Astrocyte (in vitro differentiated cells and primary cell): ENCODE measurements at regions not wholly inside any gene's neighbourhood (a gene's known extent, or its start where the extent isn't known, plus 50 kb on each side); places are given as distances from the start of the nearest gene placed in this dataset.
"Not testable (repeated sequence)": the region's sequence is repeated elsewhere in the genome, so short reads cannot be mapped to it uniquely, and the experiment has no call there.

Experiments
- DNase-seq: peaks from one replicate; pipeline ENCODE4 v3.0.0-alpha.2; 2010; ENCODE audit warnings: low read depth
- FAIRE-seq: peaks from 2 replicates; lab custom pipeline; 2011; peaks lifted over from hg19 to GRCh38; lab: Jason Lieb, UNC
- H2AFZ ChIP-seq: 2 replicates; pipeline ENCODE4 v1.6.0; 2012; ENCODE audit warnings: low read depth, low read length, inconsistent platforms
- H3K27ac ChIP-seq: 2 replicates; pipeline ENCODE4 v1.5.1; 2011; ENCODE audit warnings: low read depth, low read length, inconsistent platforms
- H3K27me3 ChIP-seq: 2 replicates; pipeline ENCODE4 v1.6.0; 2011; ENCODE audit warnings: low read length, inconsistent platforms; ENCODE audit not compliant: insufficient read depth
- H3K36me3 ChIP-seq: 2 replicates; pipeline ENCODE4 v1.5.1; 2011; ENCODE audit warnings: low read length, inconsistent platforms; ENCODE audit not compliant: insufficient read depth
- H3K4me1 ChIP-seq: 2 replicates; pipeline ENCODE4 v1.5.1; 2011; ENCODE audit warnings: low read length, inconsistent platforms; ENCODE audit not compliant: insufficient read depth
- H3K4me2 ChIP-seq: 2 replicates; pipeline ENCODE4 v1.6.0; 2012; ENCODE audit warnings: low read length, inconsistent platforms
- H3K4me3 ChIP-seq: 2 replicates; pipeline ENCODE4 v1.5.1; 2011; ENCODE audit warnings: low read depth, mild to moderate bottlenecking, low read length, inconsistent platforms; ENCODE audit not compliant: insufficient read depth
- H3K79me2 ChIP-seq: 2 replicates; pipeline ENCODE4 v1.6.0; 2012; ENCODE audit warnings: mild to moderate bottlenecking, low read length, inconsistent platforms; ENCODE audit not compliant: insufficient read depth
- H3K9ac ChIP-seq: 2 replicates; pipeline ENCODE4 v1.6.0; 2012; ENCODE audit warnings: mild to moderate bottlenecking, low read length, inconsistent platforms
- H3K9me3 ChIP-seq: 2 replicates; pipeline ENCODE4 v1.5.1; 2012; ENCODE audit warnings: low read depth, mild to moderate bottlenecking, low read length, inconsistent platforms; ENCODE audit not compliant: insufficient read depth
- H4K20me1 ChIP-seq: 2 replicates; pipeline ENCODE4 v1.6.0; 2012; ENCODE audit warnings: low read length, inconsistent platforms; ENCODE audit not compliant: insufficient read depth
- H3K27ac Mint-ChIP-seq: one replicate; pipeline ENCODE4 v1.8.0; 2021; ENCODE audit warnings: mild to moderate bottlenecking, mixed read lengths; ENCODE audit not compliant: unreplicated experiment
- H3K27me3 Mint-ChIP-seq: one replicate; pipeline ENCODE4 v1.8.0; 2021; ENCODE audit warnings: low read depth, mixed read lengths; ENCODE audit not compliant: unreplicated experiment
- H3K36me3 Mint-ChIP-seq: one replicate; pipeline ENCODE4 v1.8.0; 2021; ENCODE audit warnings: low read depth, mixed read lengths; ENCODE audit not compliant: unreplicated experiment
- H3K4me1 Mint-ChIP-seq: one replicate; pipeline ENCODE4 v1.8.0; 2021; ENCODE audit warnings: low read depth, mixed read lengths; ENCODE audit not compliant: unreplicated experiment
- H3K4me3 Mint-ChIP-seq: one replicate; pipeline ENCODE4 v1.8.0; 2021; ENCODE audit warnings: mild to moderate bottlenecking, moderate library complexity, mixed read lengths; ENCODE audit not compliant: unreplicated experiment
- H3K9me3 Mint-ChIP-seq: one replicate; pipeline ENCODE4 v1.8.0; 2021; ENCODE audit warnings: mild to moderate bottlenecking, mixed read lengths; ENCODE audit not compliant: unreplicated experiment
- EZH2 ChIP-seq: IDR thresholded peaks from 2 replicates; pipeline ENCODE4 v1.6.1; 2012; ENCODE audit warnings: mild to moderate bottlenecking, low read length, inconsistent platforms; ENCODE audit not compliant: insufficient read depth
- TF ChIP-seq, protein P1 (sequence below): IDR thresholded peaks from 2 replicates; pipeline ENCODE4 v1.5.1; 2011; ENCODE audit warnings: low read depth, mild to moderate bottlenecking, inconsistent platforms, low read length, moderate library complexity; ENCODE audit not compliant: insufficient read depth

DNA sequence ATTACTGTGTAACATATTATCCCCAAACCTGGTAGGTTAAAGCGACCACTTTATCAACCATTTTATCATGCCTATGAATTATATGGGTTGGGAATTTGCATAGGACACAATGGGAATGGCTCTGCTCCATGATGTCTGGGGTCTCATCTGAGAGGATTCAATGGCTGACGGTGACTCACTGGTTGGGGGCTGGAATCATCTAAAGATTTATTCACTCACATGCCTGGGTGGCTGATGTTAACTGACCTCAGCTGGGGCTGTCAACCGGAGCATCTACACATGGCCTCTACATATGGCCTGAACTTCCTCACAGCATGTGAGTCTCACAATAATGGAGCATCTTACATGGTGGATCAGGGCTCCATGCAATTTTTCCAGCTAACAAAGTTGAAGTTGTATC, 313.1 kb upstream of the PPP2R3A start:
- TF ChIP-seq, protein P1, sequence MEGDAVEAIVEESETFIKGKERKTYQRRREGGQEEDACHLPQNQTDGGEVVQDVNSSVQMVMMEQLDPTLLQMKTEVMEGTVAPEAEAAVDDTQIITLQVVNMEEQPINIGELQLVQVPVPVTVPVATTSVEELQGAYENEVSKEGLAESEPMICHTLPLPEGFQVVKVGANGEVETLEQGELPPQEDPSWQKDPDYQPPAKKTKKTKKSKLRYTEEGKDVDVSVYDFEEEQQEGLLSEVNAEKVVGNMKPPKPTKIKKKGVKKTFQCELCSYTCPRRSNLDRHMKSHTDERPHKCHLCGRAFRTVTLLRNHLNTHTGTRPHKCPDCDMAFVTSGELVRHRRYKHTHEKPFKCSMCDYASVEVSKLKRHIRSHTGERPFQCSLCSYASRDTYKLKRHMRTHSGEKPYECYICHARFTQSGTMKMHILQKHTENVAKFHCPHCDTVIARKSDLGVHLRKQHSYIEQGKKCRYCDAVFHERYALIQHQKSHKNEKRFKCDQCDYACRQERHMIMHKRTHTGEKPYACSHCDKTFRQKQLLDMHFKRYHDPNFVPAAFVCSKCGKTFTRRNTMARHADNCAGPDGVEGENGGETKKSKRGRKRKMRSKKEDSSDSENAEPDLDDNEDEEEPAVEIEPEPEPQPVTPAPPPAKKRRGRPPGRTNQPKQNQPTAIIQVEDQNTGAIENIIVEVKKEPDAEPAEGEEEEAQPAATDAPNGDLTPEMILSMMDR, result no peak
- TF ChIP-seq EZH2, result no peak
- Histone ChIP-seq H3K79me2 (no peaks in the 10 kb centered on the region), H4K20me1 (no peaks in the 10 kb centered on the region), H3K4me1 (no peaks in the 10 kb centered on the region), H3K27me3 (no peaks in the 10 kb centered on the region), H2AFZ (no peak overlapping the region), H3K36me3 (no peaks in the 10 kb centered on the region), H3K4me3 (no peak overlapping the region), H3K4me2 (no peak overlapping the region), H3K27ac (no peak overlapping the region), H3K9me3 (peaks cover 5% of the 10 kb centered on the region), H3K9ac (no peak overlapping the region)
- H3K27me3 Mint-ChIP-seq, result peaks cover 2% of the 10 kb centered on the region
- no peaks in the 10 kb centered on the region for H3K4me1 Mint-ChIP-seq
- DNase-seq (no peak), FAIRE-seq (no peak)
- H3K27ac Mint-ChIP-seq, result no peak overlapping the region
- H3K9me3 Mint-ChIP-seq, result no peaks in the 10 kb centered on the region
- H3K4me3 Mint-ChIP-seq, result no peak overlapping the region
- no peaks in the 10 kb centered on the region for H3K36me3 Mint-ChIP-seq

DNA sequence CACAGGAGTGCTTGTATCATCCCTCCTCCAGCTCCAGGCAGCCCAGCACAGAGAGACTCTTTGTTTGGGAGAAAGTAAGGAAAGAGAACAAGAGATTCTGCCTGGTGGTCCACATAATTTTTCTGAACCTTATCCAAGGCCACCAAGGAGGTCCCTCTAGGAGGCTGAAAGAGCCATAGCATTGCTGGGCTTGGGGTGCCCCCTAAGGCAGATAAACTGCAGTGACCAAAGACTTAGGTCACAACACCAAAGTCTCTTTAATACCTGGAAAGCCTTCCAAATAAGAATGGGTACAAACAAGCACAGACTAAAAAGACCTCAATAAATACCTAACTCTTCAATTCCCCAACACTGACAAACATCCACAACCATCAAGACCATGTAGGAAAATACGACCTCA, 310.2 kb upstream of the PPP2R3A start:
- H3K27ac ChIP-seq, result no peak overlapping the region
- no peaks in the 10 kb centered on the region for H4K20me1 ChIP-seq
- no peak overlapping the region for H3K4me3 ChIP-seq
- H3K36me3 ChIP-seq, result no peaks in the 10 kb centered on the region
- Mint-ChIP-seq H3K9me3 (no peaks in the 10 kb centered on the region), H3K4me3 (no peak overlapping the region), H3K27me3 (no peaks in the 10 kb centered on the region), H3K4me1 (no peaks in the 10 kb centered on the region), H3K36me3 (no peaks in the 10 kb centered on the region), H3K27ac (no peak overlapping the region)
- no peaks in the 10 kb centered on the region for H3K27me3 ChIP-seq
- no peak overlapping the region for H3K9ac ChIP-seq
- DNase-seq (no peak), FAIRE-seq (no peak)
- no peak for TF ChIP-seq EZH2
- TF ChIP-seq, protein P1, result no peak
- H3K4me1 ChIP-seq, result no peaks in the 10 kb centered on the region
- no peaks in the 10 kb centered on the region for H3K9me3 ChIP-seq
- no peak overlapping the region for H3K4me2 ChIP-seq
- no peak overlapping the region for H2AFZ ChIP-seq
- no peaks in the 10 kb centered on the region for H3K79me2 ChIP-seq

DNA sequence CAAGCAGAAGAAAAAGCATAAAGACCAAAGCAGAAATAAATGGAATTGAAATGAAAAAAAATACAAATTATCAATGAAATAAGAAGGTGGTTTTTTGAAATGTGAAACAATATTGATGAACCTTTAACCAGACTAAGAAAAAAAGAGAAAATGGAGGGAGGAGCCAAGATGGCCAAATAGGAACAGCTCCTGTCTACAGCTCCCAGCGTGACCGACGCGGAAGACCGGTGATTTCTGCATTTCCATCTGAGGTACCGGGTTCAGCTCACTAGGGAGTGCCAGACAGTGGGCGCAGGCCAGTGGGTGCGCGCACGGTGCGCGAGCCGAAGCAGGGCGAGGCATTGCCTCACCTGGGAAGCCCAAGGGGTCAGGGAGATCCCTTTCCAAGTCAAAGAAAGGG, 307.1 kb upstream of the PPP2R3A start:
- not testable (repeated sequence) for FAIRE-seq, H3K27me3 ChIP-seq, H3K27ac Mint-ChIP-seq, H3K4me2 ChIP-seq, H4K20me1 ChIP-seq, H3K27me3 Mint-ChIP-seq, H3K27ac ChIP-seq, DNase-seq, H3K4me3 Mint-ChIP-seq, H3K9ac ChIP-seq, H3K36me3 ChIP-seq, H3K36me3 Mint-ChIP-seq, H3K9me3 Mint-ChIP-seq, H3K9me3 ChIP-seq, H2AFZ ChIP-seq, H3K4me1 ChIP-seq, H3K4me1 Mint-ChIP-seq, H3K79me2 ChIP-seq, H3K4me3 ChIP-seq
